GM19455 (cell line): ENCODE measurements at regions not wholly inside any gene's neighbourhood (a gene's known extent, or its start where the extent isn't known, plus 50 kb on each side); places are given as distances from the start of the nearest gene placed in this dataset.

Experiments used
- ATAC-seq: cut with Tn5 transposase; IDR thresholded peaks from one replicate; pipeline ENCODE4 v1.9.1; 2021; ENCODE audit not compliant: unreplicated experiment

- ATAC-seq, result no peak
Observed at GRCh38 chr6:132972254-132972653, 157.9 kb downstream of the RPS12 start.

GRCh38 chr6:132972971-132973370 is 158.6 kb downstream of the RPS12 start:
- no peak for ATAC-seq

GRCh38 chr6:132973514-132973993 is 159.2 kb downstream of the RPS12 start:
- ATAC-seq, result no peak

DNA sequence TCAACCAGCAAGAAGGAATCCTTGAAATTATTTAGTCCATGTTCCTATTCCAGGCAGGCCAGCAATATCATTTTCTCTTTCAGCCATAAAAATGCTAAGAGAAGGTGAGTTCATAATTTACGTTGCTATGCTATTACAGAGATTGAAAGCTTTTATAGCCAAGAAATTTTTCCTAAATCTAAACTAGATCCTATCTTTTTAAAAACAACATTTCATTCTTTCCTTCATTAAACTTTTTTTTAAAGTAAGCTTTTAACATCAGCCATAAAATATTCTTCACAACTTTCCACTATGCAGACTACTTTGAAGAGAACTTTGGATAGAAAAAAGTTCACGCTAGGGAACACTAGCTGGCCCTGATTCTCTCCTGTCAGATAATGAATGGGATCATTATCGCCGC is 159.8 kb downstream of the RPS12 start:
- no peak for ATAC-seq

- no peak for ATAC-seq
Observed at GRCh38 chr6:132977413-132977812, 163.0 kb downstream of the RPS12 start.

DNA sequence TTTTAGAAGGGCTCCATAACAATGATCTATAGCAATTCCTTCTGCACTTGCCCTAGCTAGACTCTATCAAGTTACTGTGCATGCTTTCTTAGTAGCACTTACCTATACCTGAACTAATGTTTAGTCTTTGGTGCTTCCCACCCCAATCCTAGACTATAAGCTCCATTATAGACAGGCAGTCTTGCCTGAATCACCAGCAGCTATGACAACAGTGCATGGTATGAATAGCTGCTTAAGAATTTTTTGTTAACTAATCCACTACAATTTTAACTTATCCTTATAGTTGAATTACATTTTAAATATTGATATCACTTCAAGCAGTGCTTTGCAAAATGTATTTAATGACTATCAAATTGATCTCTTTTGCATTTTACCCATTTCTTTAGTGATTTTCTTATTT is 164.3 kb downstream of the RPS12 start:
- no peak for ATAC-seq

GRCh38 chr6:132993738-132994137 is 179.4 kb downstream of the RPS12 start:
- ATAC-seq, result no peak

DNA sequence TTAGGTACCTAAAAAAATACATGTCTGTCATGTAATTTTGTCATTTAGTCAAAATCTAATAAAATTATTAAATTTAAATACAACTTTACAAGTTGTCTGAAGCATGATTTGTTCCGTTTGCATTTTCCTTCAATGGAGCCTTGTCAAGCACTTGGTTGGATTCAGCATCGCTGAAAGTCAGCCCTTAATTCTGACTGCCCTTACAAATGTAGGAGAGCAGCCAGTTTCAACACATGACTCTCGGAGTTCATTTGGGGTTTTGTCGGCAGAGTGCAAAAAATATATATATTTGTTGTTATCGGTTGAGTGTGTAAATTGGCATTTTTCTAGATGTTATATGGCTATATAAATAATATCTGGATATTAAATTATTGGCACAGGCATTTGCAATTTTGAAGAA is 180.6 kb downstream of the RPS12 start:
- no peak for ATAC-seq

- no peak for ATAC-seq
Observed at GRCh38 chr6:132995432-132995831, 181.1 kb downstream of the RPS12 start.

DNA sequence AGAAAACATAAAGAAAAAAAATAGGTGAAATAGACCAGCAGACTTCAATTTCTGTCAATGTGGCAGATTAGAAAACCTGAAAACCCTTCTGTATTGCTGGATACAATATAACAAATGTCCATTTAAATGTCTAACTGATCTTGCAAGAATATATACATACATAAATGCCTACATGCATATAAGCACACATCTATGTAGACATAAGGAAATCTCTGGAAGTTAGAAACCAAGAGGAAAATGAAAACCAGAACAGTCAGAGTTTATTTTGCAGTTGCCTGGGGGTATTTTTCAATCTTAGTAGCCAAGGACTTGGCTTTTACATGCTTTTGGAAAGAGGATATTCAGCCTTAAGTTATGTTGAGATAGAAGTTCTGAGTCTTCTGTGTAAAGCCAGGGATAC is 184.0 kb downstream of the RPS12 start:
- ATAC-seq, result no peak

DNA sequence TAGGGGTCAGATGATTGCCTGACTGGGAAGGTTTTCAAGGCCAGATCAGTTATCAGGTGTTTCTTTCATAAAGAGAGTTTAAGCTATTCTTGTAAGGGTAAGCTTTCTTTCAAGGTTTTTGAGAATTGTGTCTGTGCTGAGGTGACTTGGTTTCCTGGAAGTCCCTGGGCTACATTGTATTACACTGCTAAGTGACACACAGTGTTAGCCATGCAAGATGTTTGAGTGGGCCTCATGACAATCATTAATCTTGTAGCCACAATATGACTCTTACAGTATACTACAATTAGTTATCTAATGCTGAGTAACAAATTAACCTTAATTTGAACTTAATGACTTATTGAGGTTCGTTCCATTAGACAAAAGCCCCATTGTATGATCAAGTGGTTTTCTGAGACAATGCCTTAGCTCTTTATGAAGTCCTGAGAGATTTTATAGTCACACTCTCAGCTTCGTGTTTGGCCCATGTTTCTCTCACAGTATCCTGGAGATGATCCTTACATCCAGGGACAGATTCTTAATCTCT is 186.7 kb downstream of the RPS12 start:
- no peak for ATAC-seq

DNA sequence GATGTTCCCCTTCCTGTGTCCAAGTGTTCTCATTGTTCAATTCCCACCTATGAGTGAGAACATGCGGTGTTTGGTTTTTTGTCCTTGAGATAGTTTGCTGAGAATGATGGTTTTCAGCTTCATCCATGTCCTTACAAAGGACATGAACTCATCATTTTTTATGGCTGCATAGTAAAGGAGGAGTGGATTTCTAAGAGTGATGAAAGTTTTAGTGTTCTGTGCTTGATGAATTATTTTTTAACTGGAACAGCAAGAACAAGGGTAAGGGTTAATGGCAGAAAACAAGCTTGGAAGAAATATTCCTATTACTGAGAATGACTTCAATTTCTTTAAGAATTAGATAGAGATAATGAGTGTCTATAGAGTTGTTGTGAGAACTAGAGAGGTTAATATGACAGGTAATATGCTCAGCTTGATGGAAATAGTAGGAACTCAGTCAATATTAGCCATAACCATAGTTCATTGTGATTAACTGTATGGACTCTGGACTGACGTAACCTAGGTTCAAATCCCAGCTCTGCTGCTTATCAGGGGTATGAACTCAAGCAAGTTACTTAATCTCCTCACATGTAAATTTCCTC is 190.0 kb downstream of the RPS12 start:
- no peak for ATAC-seq

DNA sequence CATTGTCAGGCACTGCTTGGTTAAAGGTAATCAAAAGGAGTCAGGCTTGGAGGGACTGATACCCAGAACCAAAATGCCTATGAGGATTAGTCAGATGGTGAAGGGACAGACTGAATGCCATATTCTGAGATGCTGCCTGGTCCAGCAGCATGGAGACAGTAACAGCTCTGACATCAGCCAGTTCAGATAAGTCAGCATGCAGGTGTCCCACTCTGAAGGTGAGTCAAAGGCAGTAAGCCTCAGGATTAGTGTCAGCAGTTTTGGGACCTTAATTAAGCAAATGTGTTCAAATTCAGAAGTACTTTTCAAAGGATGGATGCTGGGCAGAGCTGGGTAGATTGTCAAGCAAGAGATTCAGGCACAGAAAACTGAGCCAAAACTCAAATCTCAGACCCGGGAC is 198.4 kb downstream of the RPS12 start:
- no peak for ATAC-seq

GRCh38 chr6:133016631-133017030 is 202.3 kb downstream of the RPS12 start:
- no peak for ATAC-seq

GRCh38 chr6:133017581-133017980 is 203.2 kb downstream of the RPS12 start:
- ATAC-seq, result no peak

- ATAC-seq, result no peak
Observed at GRCh38 chr6:133026705-133027104, 212.3 kb downstream of the RPS12 start.

DNA sequence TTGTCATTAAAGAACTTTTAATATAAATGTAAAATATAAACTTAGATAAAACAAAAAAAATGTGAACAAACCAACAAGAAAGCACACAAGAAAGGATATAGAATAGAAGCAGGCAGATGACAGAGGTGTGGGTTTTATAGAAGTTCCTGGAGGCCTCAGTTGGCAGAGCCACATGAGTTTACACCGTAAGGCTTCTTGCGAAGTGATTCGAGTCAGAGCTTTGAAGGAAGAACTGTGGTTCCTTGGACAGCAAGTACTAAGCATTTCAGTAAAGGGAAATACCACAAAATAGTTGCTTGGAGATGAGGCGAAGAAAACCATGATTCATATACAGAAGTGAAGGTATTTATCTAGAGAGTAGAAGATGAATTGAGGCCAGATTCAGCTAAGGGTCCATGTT is 207.9 kb upstream of the EYA4 start:
- ATAC-seq, result no peak

- no peak for ATAC-seq
Observed at GRCh38 chr6:133034509-133035206, 206.5 kb upstream of the EYA4 start.

GRCh38 chr6:133040094-133040802 is 200.9 kb upstream of the EYA4 start:
- no peak for ATAC-seq

- ATAC-seq, result no peak
Observed at GRCh38 chr6:133040803-133041419, 200.2 kb upstream of the EYA4 start.

DNA sequence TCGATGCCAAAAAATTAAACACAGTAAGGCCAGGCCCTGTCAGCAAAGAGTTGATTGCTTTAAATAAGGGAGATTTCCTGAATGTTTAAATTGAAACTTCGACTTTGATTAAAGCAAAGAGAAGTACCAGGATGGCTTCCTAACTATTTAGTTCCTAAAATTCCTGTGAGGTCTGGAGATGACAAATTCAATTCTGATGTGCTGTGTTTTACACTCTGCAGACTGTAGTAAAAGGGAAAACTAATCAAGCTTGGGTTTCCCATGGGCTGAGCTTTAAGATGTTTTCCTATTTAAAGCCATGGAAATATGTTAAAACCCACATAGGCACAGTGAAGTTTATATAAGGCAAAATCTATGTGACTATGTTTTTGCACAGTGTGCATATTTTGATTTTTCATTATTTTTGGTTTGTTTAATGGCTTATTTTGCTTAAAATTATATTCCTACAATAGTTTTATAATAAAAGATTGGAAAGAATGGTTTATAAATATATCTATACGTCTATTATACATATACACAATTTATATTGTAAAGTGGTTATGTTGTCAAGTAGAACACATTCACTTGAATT is 198.5 kb upstream of the EYA4 start:
- no peak for ATAC-seq
